ENCODE measurements at regions not wholly inside any gene's neighbourhood (a gene's known extent, or its start where the extent isn't known, plus 50 kb on each side); places are given as distances from the start of the nearest gene placed in this dataset.
A peak's percentile ranks its signal among the peaks of the same experiment; 100 is the strongest.

- no peak overlapping the region for H3K27ac ChIP-seq (ENCODE audit: low read depth in 2 of 2, low read length in 2 of 2)
- intact Hi-C loops (cut with DNase I): no loop called here
- H3K9ac ChIP-seq (ENCODE audit: low read length in 3 of 3): no peak overlapping the region
- no peak for TF ChIP-seq CTCF (IDR thresholded peaks at IDR 0.05; ENCODE audit: borderline replicate concordance, extremely low read depth, insufficient read depth)
- H3K4me3 ChIP-seq (ENCODE audit: low read length in 3 of 3): no peak overlapping the region
- no peaks in the 10 kb centered on the region for H3K36me3 ChIP-seq (ENCODE audit: control insufficient read depth in 2 of 3, insufficient read depth in 3 of 3, low read length in 3 of 3)
- H3K4me1 ChIP-seq (ENCODE audit: control insufficient read depth in 2 of 3, insufficient read depth in 2 of 3, low read depth in 1 of 3, low read length in 3 of 3): no peaks in the 10 kb centered on the region
- H3K27me3 ChIP-seq (ENCODE audit: control insufficient read depth, insufficient read depth, low read length): no peaks in the 10 kb centered on the region
- FAIRE-seq (no peak), DNase-seq (no peak)
- H3K9me3 ChIP-seq (ENCODE audit: control insufficient read depth in 2 of 3, insufficient read depth in 1 of 3, low read length in 3 of 3): no peaks in the 10 kb centered on the region
These were observed 155.9 kb upstream of the EGR2 start for GRCh38 chr10:62972103-62972502.

GRCh38 chr10:62964026-62964425 is 147.9 kb upstream of the EGR2 start:
- intact Hi-C loops (cut with DNase I): no loop called here
- no peak for DNase-seq
- no peak for FAIRE-seq

GRCh38 chr10:62961951-62962523 is 145.9 kb upstream of the EGR2 start:
- TF ChIP-seq CTCF (IDR thresholded peaks at IDR 0.05; ENCODE audit: borderline replicate concordance, extremely low read depth, insufficient read depth): no peak
- no peaks in the 10 kb centered on the region for H3K36me3 ChIP-seq (ENCODE audit: control insufficient read depth in 2 of 3, insufficient read depth in 3 of 3, low read length in 3 of 3)
- FAIRE-seq (no peak), DNase-seq (peak in 1 of 5 donors; percentile 7)
- no peaks in the 10 kb centered on the region for H3K4me1 ChIP-seq (ENCODE audit: control insufficient read depth in 2 of 3, insufficient read depth in 2 of 3, low read depth in 1 of 3, low read length in 3 of 3)
- H3K27me3 ChIP-seq (ENCODE audit: control insufficient read depth, insufficient read depth, low read length): no peaks in the 10 kb centered on the region
- no peak overlapping the region for H3K9ac ChIP-seq (ENCODE audit: low read length in 3 of 3)
- no peak overlapping the region for H3K27ac ChIP-seq (ENCODE audit: low read depth in 2 of 2, low read length in 2 of 2)
- H3K4me3 ChIP-seq (ENCODE audit: low read length in 3 of 3): no peak overlapping the region
- intact Hi-C loops (cut with DNase I): no loop called here
- H3K9me3 ChIP-seq (ENCODE audit: control insufficient read depth in 2 of 3, insufficient read depth in 1 of 3, low read length in 3 of 3): no peaks in the 10 kb centered on the region

More at GRCh38 chr10:62964026-62964425, 147.9 kb upstream of the EGR2 start:
- Histone ChIP-seq H3K9ac (ENCODE audit: low read length in 3 of 3) (no peak overlapping the region), H3K36me3 (ENCODE audit: control insufficient read depth in 2 of 3, insufficient read depth in 3 of 3, low read length in 3 of 3) (no peaks in the 10 kb centered on the region), H3K27me3 (ENCODE audit: control insufficient read depth, insufficient read depth, low read length) (no peaks in the 10 kb centered on the region), H3K4me3 (ENCODE audit: low read length in 3 of 3) (no peak overlapping the region), H3K9me3 (ENCODE audit: control insufficient read depth in 2 of 3, insufficient read depth in 1 of 3, low read length in 3 of 3) (no peaks in the 10 kb centered on the region), H3K4me1 (ENCODE audit: control insufficient read depth in 2 of 3, insufficient read depth in 2 of 3, low read depth in 1 of 3, low read length in 3 of 3) (no peaks in the 10 kb centered on the region), H3K27ac (ENCODE audit: low read depth in 2 of 2, low read length in 2 of 2) (no peak overlapping the region)
- no peak for TF ChIP-seq CTCF (IDR thresholded peaks at IDR 0.05; ENCODE audit: borderline replicate concordance, extremely low read depth, insufficient read depth)

GRCh38 chr10:62960416-62960815 is 144.2 kb upstream of the EGR2 start:
- intact Hi-C loops (cut with DNase I): no loop called here
- Histone ChIP-seq H3K36me3 (ENCODE audit: control insufficient read depth in 2 of 3, insufficient read depth in 3 of 3, low read length in 3 of 3) (no peaks in the 10 kb centered on the region), H3K9ac (ENCODE audit: low read length in 3 of 3) (no peak overlapping the region), H3K9me3 (ENCODE audit: control insufficient read depth in 2 of 3, insufficient read depth in 1 of 3, low read length in 3 of 3) (no peaks in the 10 kb centered on the region), H3K4me3 (ENCODE audit: low read length in 3 of 3) (no peak overlapping the region), H3K27ac (ENCODE audit: low read depth in 2 of 2, low read length in 2 of 2) (no peak overlapping the region), H3K27me3 (ENCODE audit: control insufficient read depth, insufficient read depth, low read length) (no peaks in the 10 kb centered on the region), H3K4me1 (ENCODE audit: control insufficient read depth in 2 of 3, insufficient read depth in 2 of 3, low read depth in 1 of 3, low read length in 3 of 3) (no peaks in the 10 kb centered on the region)
- DNase-seq (no peak), FAIRE-seq (no peak)
- TF ChIP-seq CTCF (IDR thresholded peaks at IDR 0.05; ENCODE audit: borderline replicate concordance, extremely low read depth, insufficient read depth): no peak

All from kidney (tissue), 13 donors.